Spleen (tissue), 7 donors: ENCODE measurements at regions not wholly inside any gene's neighbourhood (a gene's known extent, or its start where the extent isn't known, plus 50 kb on each side); places are given as distances from the start of the nearest gene placed in this dataset.

Experiments used
- POLR2A ChIP-seq, 3 donors: fragments of 450-650 bp; IDR thresholded peaks; one replicate each; pipeline ENCODE4 v1.5.1; 2017; ENCODE audit warnings: antibody characterized with exemption in 3 of 3, mild to moderate bottlenecking in 1 of 3
- POLR2AphosphoS5 ChIP-seq, 3 donors: sonication (generic); formaldehyde crosslinking; IDR thresholded peaks; one replicate each; pipeline ENCODE4 v1.5.1; 2017; ENCODE audit warnings: antibody characterized with exemption in 3 of 3
- TF ChIP-seq, protein P1 (sequence below), 11 experiments: fragments of 200-600 bp in 7 of 11; fragments of 450-650 bp in 4 of 11; sonication (generic) in 4 of 11; IDR thresholded peaks in 8 of 11; conservative IDR thresholded peaks in 3 of 11; 1 replicate in 7 of 11; 2 replicates in 4 of 11; pipeline versions ENCODE4 v1.4.0 to v1.8.0; 2016 to 2021; ENCODE audit warnings: antibody characterized with exemption in 11 of 11, inconsistent platforms in 4 of 11, mild to moderate bottlenecking in 1 of 11
- donor health status: DM: no; HTN: no; CAD: no; lungs with moderate emphysema.
- donor health status: DM: no; HTN: no; CAD: no.
- donor health status: DM: no; HTN: no; CAD: no.

DNA sequence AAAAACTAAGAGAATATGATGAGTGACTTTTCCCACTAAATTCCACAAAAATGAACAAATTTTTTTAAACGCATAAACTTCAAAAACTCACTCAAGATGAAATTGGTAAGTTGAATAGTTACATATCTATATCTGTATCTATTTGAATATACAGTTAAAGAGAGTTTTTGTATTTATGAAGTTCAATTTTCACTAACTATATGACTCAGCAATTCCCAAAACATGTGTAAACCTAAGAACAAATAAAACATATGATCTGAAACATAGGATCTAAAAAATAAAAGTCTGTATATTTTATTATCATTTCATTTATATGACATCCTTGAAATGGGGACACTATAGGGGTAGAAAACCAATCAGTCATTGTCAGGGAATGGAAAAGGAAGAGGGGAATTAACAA is 105.7 kb upstream of the SNX7 start:
- TF ChIP-seq, protein P1, sequence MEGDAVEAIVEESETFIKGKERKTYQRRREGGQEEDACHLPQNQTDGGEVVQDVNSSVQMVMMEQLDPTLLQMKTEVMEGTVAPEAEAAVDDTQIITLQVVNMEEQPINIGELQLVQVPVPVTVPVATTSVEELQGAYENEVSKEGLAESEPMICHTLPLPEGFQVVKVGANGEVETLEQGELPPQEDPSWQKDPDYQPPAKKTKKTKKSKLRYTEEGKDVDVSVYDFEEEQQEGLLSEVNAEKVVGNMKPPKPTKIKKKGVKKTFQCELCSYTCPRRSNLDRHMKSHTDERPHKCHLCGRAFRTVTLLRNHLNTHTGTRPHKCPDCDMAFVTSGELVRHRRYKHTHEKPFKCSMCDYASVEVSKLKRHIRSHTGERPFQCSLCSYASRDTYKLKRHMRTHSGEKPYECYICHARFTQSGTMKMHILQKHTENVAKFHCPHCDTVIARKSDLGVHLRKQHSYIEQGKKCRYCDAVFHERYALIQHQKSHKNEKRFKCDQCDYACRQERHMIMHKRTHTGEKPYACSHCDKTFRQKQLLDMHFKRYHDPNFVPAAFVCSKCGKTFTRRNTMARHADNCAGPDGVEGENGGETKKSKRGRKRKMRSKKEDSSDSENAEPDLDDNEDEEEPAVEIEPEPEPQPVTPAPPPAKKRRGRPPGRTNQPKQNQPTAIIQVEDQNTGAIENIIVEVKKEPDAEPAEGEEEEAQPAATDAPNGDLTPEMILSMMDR (IDR thresholded peaks at IDR 0.05 in 8 of 11, conservative IDR thresholded peaks at IDR 0.05 in 3 of 11): no peak
- TF ChIP-seq POLR2A (IDR thresholded peaks at IDR 0.05): no peak
- no peak for TF ChIP-seq POLR2AphosphoS5 (IDR thresholded peaks at IDR 0.05)
